ENCODE measurements at regions not wholly inside any gene's neighbourhood (a gene's known extent, or its start where the extent isn't known, plus 50 kb on each side); places are given as distances from the start of the nearest gene placed in this dataset.

GRCh38 chrY:7929866-7930265, 1018.3 kb upstream of the AMELY start:
- no peaks in the 10 kb centered on the region for H3K4me1 ChIP-seq
- no peak for DNase-seq

GRCh38 chrY:7924059-7924458, 1012.5 kb upstream of the AMELY start:
- Histone ChIP-seq H3K36me3 (no peaks in the 10 kb centered on the region), H3K4me1 (no peaks in the 10 kb centered on the region), H3K4me3 (no peak overlapping the region), H3K27ac (no peak overlapping the region), H3K27me3 (no peaks in the 10 kb centered on the region), H3K9me3 (no peaks in the 10 kb centered on the region)
- ATAC-seq (ENCODE audit: low FRiP score in 2 of 2) (no peak), DNase-seq (no peak)
- whole genome bisulfite sequencing, 2 donors = 75% methylated on average over 2 of the region's 2 CpGs; no CpG with 5 or more reads in 1 of the 2 donors
- TF ChIP-seq CTCF (IDR thresholded peaks at IDR 0.05) = no peak
- TF ChIP-seq POLR2A (IDR thresholded peaks at IDR 0.05) = no peak
- TF ChIP-seq EP300 (IDR thresholded peaks at IDR 0.05) = no peak
- TF ChIP-seq POLR2AphosphoS5 (IDR thresholded peaks at IDR 0.05) = no peak

More at GRCh38 chrY:7929866-7930265, 1018.3 kb upstream of the AMELY start:
- no peak for TF ChIP-seq EP300 (IDR thresholded peaks at IDR 0.05)
- no peak for TF ChIP-seq CTCF (IDR thresholded peaks at IDR 0.05)
- no peak for TF ChIP-seq POLR2A (IDR thresholded peaks at IDR 0.05)
- no peak for TF ChIP-seq POLR2AphosphoS5 (IDR thresholded peaks at IDR 0.05)
- Histone ChIP-seq H3K4me3 (no peak overlapping the region), H3K36me3 (no peaks in the 10 kb centered on the region), H3K27me3 (no peaks in the 10 kb centered on the region), H3K9me3 (no peaks in the 10 kb centered on the region), H3K27ac (no peak overlapping the region)
- WGBS, 2 donors = 75% methylated on average over 1 of the region's 1 CpG; no CpG with 5 or more reads in 1 of the 2 donors
- ATAC-seq (ENCODE audit: low FRiP score in 2 of 2) = no peak

- no peak for TF ChIP-seq POLR2AphosphoS5 (IDR thresholded peaks at IDR 0.05)
- TF ChIP-seq CTCF (IDR thresholded peaks at IDR 0.05) = no peak
- no peak for TF ChIP-seq EP300 (IDR thresholded peaks at IDR 0.05)
- TF ChIP-seq POLR2A (IDR thresholded peaks at IDR 0.05) = no peak
- Histone ChIP-seq H3K36me3 (no peaks in the 10 kb centered on the region), H3K27me3 (no peaks in the 10 kb centered on the region), H3K27ac (no peak overlapping the region), H3K9me3 (no peaks in the 10 kb centered on the region), H3K4me1 (no peaks in the 10 kb centered on the region), H3K4me3 (no peak overlapping the region)
- DNase-seq (no peak), ATAC-seq (ENCODE audit: low FRiP score in 2 of 2) (no peak)
Observed at GRCh38 chrY:7923476-7924017, 1012.0 kb upstream of the AMELY start.

- 86% methylated on average over 2 of the region's 2 CpGs; no CpG with 5 or more reads in 1 of the 2 donors for WGBS, 2 donors
- H3K27me3 ChIP-seq = no peaks in the 10 kb centered on the region
- no peaks in the 10 kb centered on the region for H3K36me3 ChIP-seq
- TF ChIP-seq EP300 (IDR thresholded peaks at IDR 0.05) (no peak), CTCF (IDR thresholded peaks at IDR 0.05) (no peak)
- DNase-seq (no peak), ATAC-seq (ENCODE audit: low FRiP score in 2 of 2) (no peak)
- H3K27ac ChIP-seq = no peak overlapping the region
- H3K4me1 ChIP-seq = no peaks in the 10 kb centered on the region
- no peaks in the 10 kb centered on the region for H3K9me3 ChIP-seq
- no peak overlapping the region for H3K4me3 ChIP-seq
Observed at GRCh38 chrY:7920382-7920781, 1008.8 kb upstream of the AMELY start.

GRCh38 chrY:7888506-7888905, 977.0 kb upstream of the AMELY start:
- H3K36me3 ChIP-seq = no peaks in the 10 kb centered on the region
- H3K4me1 ChIP-seq = no peaks in the 10 kb centered on the region
- H3K4me3 ChIP-seq = no peak overlapping the region
- no peak overlapping the region for H3K27ac ChIP-seq
- no peak for DNase-seq
- TF ChIP-seq EP300 (IDR thresholded peaks at IDR 0.05) = no peak
- no peak for TF ChIP-seq POLR2A (IDR thresholded peaks at IDR 0.05)
- TF ChIP-seq POLR2AphosphoS5 (IDR thresholded peaks at IDR 0.05) = no peak
- no peak for TF ChIP-seq CTCF (IDR thresholded peaks at IDR 0.05)
- no peak for ATAC-seq (ENCODE audit: low FRiP score in 2 of 2)
- H3K27me3 ChIP-seq = no peaks in the 10 kb centered on the region
- H3K9me3 ChIP-seq = no peaks in the 10 kb centered on the region
- no CpG with 5 or more reads among the region's 3 CpGs for WGBS, 2 donors

All from upper lobe of left lung (tissue), 6 donors.